ENCODE measurements at regions not wholly inside any gene's neighbourhood (a gene's known extent, or its start where the extent isn't known, plus 50 kb on each side); places are given as distances from the start of the nearest gene placed in this dataset.
"Not testable (repeated sequence)": the region's sequence is repeated elsewhere in the genome, so short reads cannot be mapped to it uniquely, and the experiment has no call there.

- no peak for DNase-seq
Observed at GRCh38 chr2:239736358-239737143, 288.6 kb downstream of the NDUFA10 start.

- no peak for DNase-seq
Observed at GRCh38 chr2:239735829-239736357, 289.2 kb downstream of the NDUFA10 start.

- no peak for DNase-seq
Observed at GRCh38 chr2:239735131-239735828, 289.9 kb downstream of the NDUFA10 start.

GRCh38 chr2:239734436-239735005, 290.6 kb downstream of the NDUFA10 start:
- no peak for DNase-seq

GRCh38 chr2:239732666-239733010, 292.5 kb downstream of the NDUFA10 start:
- no peak for DNase-seq

GRCh38 chr2:239731998-239732665, 293.0 kb downstream of the NDUFA10 start:
- no peak for DNase-seq

GRCh38 chr2:239731422-239731821, 293.7 kb downstream of the NDUFA10 start:
- DNase-seq, result no peak

- no peak for DNase-seq
Observed at GRCh38 chr2:239730897-239731296, 294.2 kb downstream of the NDUFA10 start.

GRCh38 chr2:239730567-239730882, 294.6 kb downstream of the NDUFA10 start:
- not testable (repeated sequence) for DNase-seq

GRCh38 chr2:239729681-239730566, 295.2 kb downstream of the NDUFA10 start:
- no peak for DNase-seq

GRCh38 chr2:239729151-239729550, 296.0 kb downstream of the NDUFA10 start:
- DNase-seq, result no peak

GRCh38 chr2:239728751-239729150, 296.4 kb downstream of the NDUFA10 start:
- DNase-seq, result no peak

GRCh38 chr2:239727776-239728600, 297.2 kb downstream of the NDUFA10 start:
- DNase-seq, result no peak

GRCh38 chr2:239727182-239727775, 297.9 kb downstream of the NDUFA10 start:
- DNase-seq, result no peak

GRCh38 chr2:239726631-239727181, 298.4 kb downstream of the NDUFA10 start:
- DNase-seq, result no peak

GRCh38 chr2:239726091-239726591, 299.0 kb downstream of the NDUFA10 start:
- DNase-seq, result no peak

- no peak for DNase-seq
Observed at GRCh38 chr2:239725551-239725890, 299.6 kb downstream of the NDUFA10 start.

GRCh38 chr2:239724851-239725550, 300.1 kb downstream of the NDUFA10 start:
- no peak for DNase-seq

- no peak for DNase-seq
Observed at GRCh38 chr2:239724194-239724849, 300.8 kb downstream of the NDUFA10 start.

Measured in hematopoietic multipotent progenitor cell treated with erythropoietin and hydrocortisone succinate and interleukin-3 and kit ligand, for 4 days (in vitro differentiated cells).